HEK293T (cell line): ENCODE measurements at regions not wholly inside any gene's neighbourhood (a gene's known extent, or its start where the extent isn't known, plus 50 kb on each side); places are given as distances from the start of the nearest gene placed in this dataset.

ENCODE experiments used
- CTCF ChIA-PET: fragments of 350-600 bp; formaldehyde crosslinking; extraction: SDS; loops from one replicate; lab custom pipeline; 2021; ENCODE audit warnings: antibody characterized with exemption, inconsistent platforms; lab: Yijun Ruan, JAX
- POLR2A ChIA-PET: fragments of 350-600 bp; formaldehyde crosslinking; extraction: SDS; loops from one replicate; lab custom pipeline; 2020; ENCODE audit warnings: antibody characterized with exemption, inconsistent platforms; lab: Yijun Ruan, JAX
- DNase-seq: peaks from one replicate; pipeline ENCODE4 v3.0.0; 2012; ENCODE audit warnings: mixed read lengths; ENCODE audit errors: extremely low spot score
- ARNT ChIP-seq: fragments of 450-650 bp; IDR thresholded peaks from 2 replicates; pipeline ENCODE4 v1.6.1; 2017; ENCODE audit warnings: mild to moderate bottlenecking
- BHLHE40 ChIP-seq: fragments of 450-650 bp; IDR thresholded peaks from 2 replicates; pipeline ENCODE4 v1.6.1; 2016; ENCODE audit warnings: mild to moderate bottlenecking, moderate library complexity, borderline replicate concordance
- CTBP1 ChIP-seq: fragments of 450-650 bp; IDR thresholded peaks from 2 replicates; pipeline ENCODE4 v1.6.1; 2016; ENCODE audit warnings: borderline replicate concordance
- ELF4 ChIP-seq: fragments of 450-650 bp; IDR thresholded peaks from 2 replicates; pipeline ENCODE4 v1.6.1; 2017; ENCODE audit warnings: antibody characterized with exemption
- FOXA1 ChIP-seq: fragments of 450-650 bp; IDR thresholded peaks from 2 replicates; pipeline ENCODE4 v1.6.1; 2016; ENCODE audit warnings: mild to moderate bottlenecking
- FOXK2 ChIP-seq: fragments of 450-650 bp; IDR thresholded peaks from 2 replicates; pipeline ENCODE4 v1.6.1; 2016; ENCODE audit warnings: mild to moderate bottlenecking
- FOXM1 ChIP-seq: fragments of 450-650 bp; IDR thresholded peaks from 2 replicates; pipeline ENCODE4 v1.6.1; 2017; ENCODE audit warnings: mild to moderate bottlenecking, borderline replicate concordance
- HDGF ChIP-seq: fragments of 450-650 bp; IDR thresholded peaks from 2 replicates; pipeline ENCODE4 v1.6.1; 2017; ENCODE audit warnings: antibody characterized with exemption, borderline replicate concordance
- L3MBTL2 ChIP-seq: fragments of 450-650 bp; conservative IDR thresholded peaks from 2 replicates; pipeline ENCODE4 v1.6.1; 2016; ENCODE audit warnings: mild to moderate bottlenecking
- LEF1 ChIP-seq: fragments of 450-650 bp; IDR thresholded peaks from 2 replicates; pipeline ENCODE4 v1.6.1; 2017; ENCODE audit warnings: mild to moderate bottlenecking, borderline replicate concordance
- NFRKB ChIP-seq: fragments of 450-650 bp; IDR thresholded peaks from 2 replicates; pipeline ENCODE4 v1.6.1; 2016; ENCODE audit warnings: mild to moderate bottlenecking, moderate library complexity
- PKNOX1 ChIP-seq: fragments of 450-650 bp; IDR thresholded peaks from 2 replicates; pipeline ENCODE4 v1.6.1; 2016
- SP1 ChIP-seq: fragments of 450-650 bp; IDR thresholded peaks from 2 replicates; pipeline ENCODE4 v1.6.1; 2017
- SUZ12 ChIP-seq: fragments of 450-650 bp; IDR thresholded peaks from 2 replicates; pipeline ENCODE4 v1.6.1; 2016; ENCODE audit warnings: mild to moderate bottlenecking
- TARDBP ChIP-seq: fragments of 450-650 bp; IDR thresholded peaks from 2 replicates; pipeline ENCODE4 v1.6.1; 2016
- ZNF384 ChIP-seq: fragments of 450-650 bp; IDR thresholded peaks from 2 replicates; pipeline ENCODE4 v1.6.1; 2016

GRCh38 chr22:27125539-27125938, 468.2 kb downstream of the MIAT start:
- DNase-seq, result no peak
- CTCF ChIA-PET, result no interaction called here
- TF ChIP-seq CTBP1 (no peak), L3MBTL2 (no peak), LEF1 (no peak), TARDBP (no peak), BHLHE40 (no peak), PKNOX1 (no peak), ARNT (no peak), ZNF384 (no peak), HDGF (no peak), SP1 (no peak), NFRKB (no peak), SUZ12 (no peak), FOXM1 (no peak), ELF4 (no peak), FOXK2 (no peak), FOXA1 (no peak)
- POLR2A ChIA-PET, result no interaction called here

- POLR2A ChIA-PET, result no interaction called here
- CTCF ChIA-PET, result interaction anchor here (0.6 kb wide), 1 partner anchor 554 kb away, joined by 3 read pairs; no protein-coding TSS in a partner anchor
- TF ChIP-seq CTBP1 (no peak), SP1 (no peak), NFRKB (no peak), FOXM1 (no peak), TARDBP (no peak), ARNT (no peak), ELF4 (no peak), SUZ12 (no peak), ZNF384 (no peak), L3MBTL2 (no peak), BHLHE40 (no peak), LEF1 (no peak), FOXA1 (no peak)
- DNase-seq, result no peak
Measured at GRCh38 chr22:27127911-27128310, 470.5 kb downstream of the MIAT start.

- CTCF ChIA-PET, result no interaction called here
- TF ChIP-seq LEF1 (no peak), ELF4 (no peak)
- POLR2A ChIA-PET, result no interaction called here
Measured at GRCh38 chr22:27128461-27129085, 471.2 kb downstream of the MIAT start.

GRCh38 chr22:27129266-27129665, 471.9 kb downstream of the MIAT start:
- TF ChIP-seq TARDBP, result no peak
- no peak for TF ChIP-seq ARNT
- no peak for TF ChIP-seq FOXK2
- no peak for TF ChIP-seq FOXA1
- no peak for TF ChIP-seq ZNF384
- TF ChIP-seq L3MBTL2, result no peak
- ChIA-PET CTCF (no interaction called here), POLR2A (no interaction called here)
- DNase-seq, result no peak

More at GRCh38 chr22:27128461-27129085, 471.2 kb downstream of the MIAT start:
- no peak for DNase-seq

- DNase-seq, result no peak
- no peak for TF ChIP-seq SP1
- TF ChIP-seq CTBP1, result no peak
- no peak for TF ChIP-seq LEF1
- no peak for TF ChIP-seq TARDBP
- no peak for TF ChIP-seq NFRKB
- no peak for TF ChIP-seq ZNF384
- TF ChIP-seq BHLHE40, result no peak
- no peak for TF ChIP-seq ELF4
- no peak for TF ChIP-seq PKNOX1
- no peak for TF ChIP-seq SUZ12
- TF ChIP-seq FOXA1, result no peak
- TF ChIP-seq ARNT, result no peak
- TF ChIP-seq HDGF, result no peak
- no peak for TF ChIP-seq L3MBTL2
- no peak for TF ChIP-seq FOXK2
- TF ChIP-seq FOXM1, result no peak
- POLR2A ChIA-PET, result no interaction called here
- CTCF ChIA-PET, result no interaction called here
Measured at GRCh38 chr22:27130906-27131305, 473.5 kb downstream of the MIAT start.

GRCh38 chr22:27131346-27131745, 474.0 kb downstream of the MIAT start:
- ChIA-PET POLR2A (no interaction called here), CTCF (no interaction called here)
- TF ChIP-seq SUZ12 (no peak), PKNOX1 (no peak), CTBP1 (no peak), ZNF384 (no peak), FOXA1 (no peak), LEF1 (no peak), SP1 (no peak), BHLHE40 (no peak), ELF4 (no peak), FOXM1 (no peak), FOXK2 (no peak), ARNT (no peak), NFRKB (no peak), HDGF (no peak), L3MBTL2 (no peak), TARDBP (no peak)
- DNase-seq, result no peak

GRCh38 chr22:27132400-27132799, 475.0 kb downstream of the MIAT start:
- POLR2A ChIA-PET, result no interaction called here
- CTCF ChIA-PET, result no interaction called here

More at GRCh38 chr22:27132400-27132799, 475.0 kb downstream of the MIAT start:
- no peak for DNase-seq
- no peak for TF ChIP-seq PKNOX1
- no peak for TF ChIP-seq LEF1
